ENCODE measurements at regions not wholly inside any gene's neighbourhood (a gene's known extent, or its start where the extent isn't known, plus 50 kb on each side); places are given as distances from the start of the nearest gene placed in this dataset.

- ATAC-seq (replicated peaks): no peak
- no peak for DNase-seq
- no peaks in the 10 kb centered on the region for H3K36me3 Mint-ChIP-seq (ENCODE audit: insufficient read depth)
Measured at GRCh38 chr10:132130286-132131265, 56.2 kb upstream of the DPYSL4 start.

GRCh38 chr10:132131581-132132420, 54.9 kb upstream of the DPYSL4 start:
- no peak for ATAC-seq (replicated peaks)
- DNase-seq: no peak
- peaks cover 45 to 57% of the 10 kb centered on the region in 2 donors for H3K27me3 Mint-ChIP-seq
- H3K27ac Mint-ChIP-seq: peak overlapping the region in 1 of 2 donors; percentile 44
- no peaks in the 10 kb centered on the region for H3K36me3 Mint-ChIP-seq (ENCODE audit: insufficient read depth)
- H3K4me1 Mint-ChIP-seq (ENCODE audit: low read depth in 2 of 2): no peaks in the 10 kb centered on the region
- no peaks in the 10 kb centered on the region for H3K9me3 Mint-ChIP-seq
- no peak overlapping the region for H3K4me3 Mint-ChIP-seq

More at GRCh38 chr10:132130286-132131265, 56.2 kb upstream of the DPYSL4 start:
- H3K27ac Mint-ChIP-seq: peak overlapping the region in 1 of 2 donors; percentile 44
- no peaks in the 10 kb centered on the region for H3K9me3 Mint-ChIP-seq
- H3K27me3 Mint-ChIP-seq: peaks cover 45 to 57% of the 10 kb centered on the region in 2 donors
- no peaks in the 10 kb centered on the region for H3K4me1 Mint-ChIP-seq (ENCODE audit: low read depth in 2 of 2)
- H3K4me3 Mint-ChIP-seq: no peak overlapping the region

GRCh38 chr10:132132421-132132841, 54.3 kb upstream of the DPYSL4 start:
- Mint-ChIP-seq H3K9me3 (no peaks in the 10 kb centered on the region), H3K4me1 (ENCODE audit: low read depth in 2 of 2) (no peaks in the 10 kb centered on the region), H3K36me3 (ENCODE audit: insufficient read depth) (no peaks in the 10 kb centered on the region), H3K27ac (no peak overlapping the region), H3K4me3 (no peak overlapping the region), H3K27me3 (peaks cover 43 to 57% of the 10 kb centered on the region in 2 donors)
- ATAC-seq (replicated peaks) (no peak), DNase-seq (no peak)

GRCh38 chr10:132133005-132133404, 53.7 kb upstream of the DPYSL4 start:
- ATAC-seq (replicated peaks): no peak
- H3K4me1 Mint-ChIP-seq (ENCODE audit: low read depth in 2 of 2): no peaks in the 10 kb centered on the region
- no peaks in the 10 kb centered on the region for H3K9me3 Mint-ChIP-seq
- peaks cover 38 to 57% of the 10 kb centered on the region in 2 donors for H3K27me3 Mint-ChIP-seq
- H3K36me3 Mint-ChIP-seq (ENCODE audit: insufficient read depth): no peaks in the 10 kb centered on the region
- no peak overlapping the region for H3K4me3 Mint-ChIP-seq
- H3K27ac Mint-ChIP-seq: no peak overlapping the region
- no peak for DNase-seq

- no peaks in the 10 kb centered on the region for H3K36me3 Mint-ChIP-seq (ENCODE audit: insufficient read depth)
- no peak for DNase-seq
- no peak for ATAC-seq (replicated peaks)
- no peaks in the 10 kb centered on the region for H3K9me3 Mint-ChIP-seq
- H3K4me3 Mint-ChIP-seq: no peak overlapping the region
- H3K4me1 Mint-ChIP-seq (ENCODE audit: low read depth in 2 of 2): no peaks in the 10 kb centered on the region
- peaks cover 31 to 57% of the 10 kb centered on the region in 2 donors for H3K27me3 Mint-ChIP-seq
- no peak overlapping the region for H3K27ac Mint-ChIP-seq
Measured at GRCh38 chr10:132133449-132134240, 53.1 kb upstream of the DPYSL4 start.

GRCh38 chr10:132134241-132135052, 52.3 kb upstream of the DPYSL4 start:
- peaks cover 28 to 49% of the 10 kb centered on the region in 2 donors for H3K27me3 Mint-ChIP-seq
- DNase-seq: no peak
- H3K4me3 Mint-ChIP-seq: no peak overlapping the region
- no peak overlapping the region for H3K27ac Mint-ChIP-seq
- H3K4me1 Mint-ChIP-seq (ENCODE audit: low read depth in 2 of 2): no peaks in the 10 kb centered on the region
- ATAC-seq (replicated peaks): no peak
- no peaks in the 10 kb centered on the region for H3K9me3 Mint-ChIP-seq
- no peaks in the 10 kb centered on the region for H3K36me3 Mint-ChIP-seq (ENCODE audit: insufficient read depth)

- Mint-ChIP-seq H3K27me3 (peaks cover 20 to 41% of the 10 kb centered on the region in 2 donors), H3K36me3 (ENCODE audit: insufficient read depth) (no peaks in the 10 kb centered on the region), H3K27ac (no peak overlapping the region), H3K4me1 (ENCODE audit: low read depth in 2 of 2) (no peaks in the 10 kb centered on the region), H3K9me3 (no peaks in the 10 kb centered on the region), H3K4me3 (no peak overlapping the region)
- ATAC-seq (replicated peaks): no peak
- DNase-seq: no peak
Measured at GRCh38 chr10:132135053-132135872, 51.5 kb upstream of the DPYSL4 start.

- H3K4me3 Mint-ChIP-seq: no peak overlapping the region
Measured at GRCh38 chr10:132136097-132136521, 50.6 kb upstream of the DPYSL4 start.

GRCh38 chr10:132136689-132137088, 50.1 kb upstream of the DPYSL4 start:
- no peaks in the 10 kb centered on the region for H3K36me3 Mint-ChIP-seq (ENCODE audit: insufficient read depth)
- H3K4me3 Mint-ChIP-seq: no peak overlapping the region
- no peaks in the 10 kb centered on the region for H3K9me3 Mint-ChIP-seq
- H3K27me3 Mint-ChIP-seq: peaks cover 7 to 26% of the 10 kb centered on the region in 2 donors
- DNase-seq (no peak), ATAC-seq (replicated peaks) (no peak)
- H3K27ac Mint-ChIP-seq: no peak overlapping the region
- H3K4me1 Mint-ChIP-seq (ENCODE audit: low read depth in 2 of 2): no peaks in the 10 kb centered on the region

More at GRCh38 chr10:132136097-132136521, 50.6 kb upstream of the DPYSL4 start:
- no peaks in the 10 kb centered on the region for H3K4me1 Mint-ChIP-seq (ENCODE audit: low read depth in 2 of 2)
- H3K9me3 Mint-ChIP-seq: no peaks in the 10 kb centered on the region
- H3K36me3 Mint-ChIP-seq (ENCODE audit: insufficient read depth): no peaks in the 10 kb centered on the region
- ATAC-seq (replicated peaks) (no peak), DNase-seq (no peak)
- H3K27ac Mint-ChIP-seq: no peak overlapping the region
- peaks cover 12 to 32% of the 10 kb centered on the region in 2 donors for H3K27me3 Mint-ChIP-seq

Measured in effector memory CD8-positive, alpha-beta T cell (primary cell).